ENCODE measurements at regions not wholly inside any gene's neighbourhood (a gene's known extent, or its start where the extent isn't known, plus 50 kb on each side); places are given as distances from the start of the nearest gene placed in this dataset.
A peak's percentile ranks its signal among the peaks of the same experiment; 100 is the strongest.

GRCh38 chr10:3464760-3465405, 292.3 kb upstream of the PITRM1 start:
- Histone ChIP-seq H3K27ac (peak overlapping the region in 19 of 21 experiments; percentile 34 to 97 (median 77)), H3K4me3 (no peak overlapping the region)

GRCh38 chr10:3460420-3461128, 288.0 kb upstream of the PITRM1 start:
- H3K27ac ChIP-seq, result no peak overlapping the region
- no peak overlapping the region for H3K4me3 ChIP-seq

- no peak overlapping the region for H3K4me3 ChIP-seq
- H3K27ac ChIP-seq, result peak overlapping the region in 5 of 21 experiments; percentile 11 to 90 (median 48)
Measured at GRCh38 chr10:3455385-3456334, 283.1 kb upstream of the PITRM1 start.

GRCh38 chr10:3452683-3453361, 280.2 kb upstream of the PITRM1 start:
- H3K27ac ChIP-seq, result peak overlapping the region in 19 of 21 experiments; percentile 27 to 90 (median 64)
- no peak overlapping the region for H3K4me3 ChIP-seq

- H3K4me3 ChIP-seq, result no peak overlapping the region
- H3K27ac ChIP-seq, result peak overlapping the region in 19 of 21 experiments; percentile 27 to 90 (median 64)
Measured at GRCh38 chr10:3452173-3452626, 279.6 kb upstream of the PITRM1 start.

GRCh38 chr10:3451516-3452172, 279.1 kb upstream of the PITRM1 start:
- peak overlapping the region in 17 of 21 experiments; percentile 9 to 90 (median 64) for H3K27ac ChIP-seq
- H3K4me3 ChIP-seq, result no peak overlapping the region

DNA sequence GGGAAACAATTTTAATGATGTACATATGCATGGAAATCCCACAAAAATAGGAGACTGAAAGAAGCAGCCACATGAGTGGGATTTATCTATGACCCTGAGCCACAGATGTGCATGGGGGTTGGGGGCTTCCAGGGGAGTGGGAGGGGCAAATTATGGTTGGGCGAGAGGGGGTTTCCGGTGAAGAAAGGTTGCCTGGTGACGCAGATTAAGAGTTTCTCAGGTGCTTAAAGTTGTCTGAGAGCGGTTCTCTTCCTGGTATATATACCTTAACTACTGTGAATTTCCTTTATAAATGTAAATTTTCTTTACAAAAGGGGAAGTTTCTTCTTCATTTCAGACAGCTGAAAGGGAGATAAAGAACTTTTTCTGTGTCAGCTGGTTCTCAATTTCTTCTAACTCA, 273.6 kb upstream of the PITRM1 start:
- no peak overlapping the region for H3K27ac ChIP-seq
- no peak overlapping the region for H3K4me3 ChIP-seq

DNA sequence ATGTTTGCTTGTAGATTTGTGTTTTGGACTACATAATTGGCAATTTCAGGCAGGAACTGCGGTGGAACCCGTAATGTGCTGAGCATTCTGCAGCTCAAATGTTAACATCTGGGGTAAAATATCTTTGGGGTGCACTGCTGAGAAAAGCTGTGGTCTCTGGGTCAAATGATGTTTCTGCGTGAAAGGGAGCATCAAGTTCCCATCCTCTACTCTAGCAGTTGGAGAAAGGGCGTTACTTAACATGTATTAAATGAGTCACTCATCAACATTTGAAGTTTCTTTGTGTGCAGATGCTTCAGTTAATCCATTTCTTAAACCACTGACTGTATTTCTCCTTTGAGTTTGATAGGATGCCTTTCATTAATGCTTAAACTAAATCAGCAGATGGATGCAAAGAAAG, 273.1 kb upstream of the PITRM1 start:
- no peak overlapping the region for H3K27ac ChIP-seq
- H3K4me3 ChIP-seq, result no peak overlapping the region

- no peak overlapping the region for H3K4me3 ChIP-seq
- H3K27ac ChIP-seq, result no peak overlapping the region
Measured at GRCh38 chr10:3442451-3442990, 269.9 kb upstream of the PITRM1 start.

DNA sequence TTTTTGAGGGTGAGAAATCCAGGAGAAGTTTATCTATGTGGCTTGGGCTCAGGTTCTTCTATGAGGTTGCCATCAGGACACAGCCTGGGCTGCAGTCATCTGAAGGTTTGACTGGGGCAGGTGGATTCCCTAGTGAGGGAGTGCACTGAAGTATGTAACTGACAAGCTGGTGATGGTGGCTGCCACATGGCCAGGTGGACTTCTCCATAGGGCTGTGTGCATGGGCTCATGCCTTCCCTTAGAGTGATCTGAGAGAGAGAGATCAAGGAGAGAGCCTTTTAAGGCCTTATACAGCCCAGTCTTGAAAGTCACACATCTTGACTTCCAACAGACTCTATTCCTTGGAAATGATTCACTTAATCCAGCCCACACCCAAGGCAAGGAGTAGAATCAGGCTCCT, 266.6 kb upstream of the PITRM1 start:
- no peak overlapping the region for H3K27ac ChIP-seq

DNA sequence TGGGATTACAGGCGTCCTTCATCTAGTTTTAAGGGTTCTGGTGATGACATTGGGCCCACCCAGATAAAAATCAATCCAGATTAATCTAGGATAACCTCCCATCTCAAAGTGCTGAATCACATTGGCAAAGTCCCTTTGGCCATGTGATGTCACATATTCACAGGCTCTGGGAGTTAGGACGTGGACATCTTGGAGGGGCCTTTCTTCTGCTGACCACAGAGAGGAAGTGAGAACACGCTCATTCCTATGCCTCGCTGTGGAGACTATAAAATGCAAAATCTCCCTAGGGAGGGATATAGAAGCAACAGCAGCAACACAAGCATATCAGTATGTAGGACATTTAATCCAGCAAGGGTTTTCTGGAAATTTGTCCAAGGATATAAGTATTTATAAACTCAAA, 266.0 kb upstream of the PITRM1 start:
- H3K4me3 ChIP-seq, result no peak overlapping the region
- H3K27ac ChIP-seq, result no peak overlapping the region

More for the DNA sequence above, 266.6 kb upstream of the PITRM1 start:
- H3K4me3 ChIP-seq, result no peak overlapping the region

DNA sequence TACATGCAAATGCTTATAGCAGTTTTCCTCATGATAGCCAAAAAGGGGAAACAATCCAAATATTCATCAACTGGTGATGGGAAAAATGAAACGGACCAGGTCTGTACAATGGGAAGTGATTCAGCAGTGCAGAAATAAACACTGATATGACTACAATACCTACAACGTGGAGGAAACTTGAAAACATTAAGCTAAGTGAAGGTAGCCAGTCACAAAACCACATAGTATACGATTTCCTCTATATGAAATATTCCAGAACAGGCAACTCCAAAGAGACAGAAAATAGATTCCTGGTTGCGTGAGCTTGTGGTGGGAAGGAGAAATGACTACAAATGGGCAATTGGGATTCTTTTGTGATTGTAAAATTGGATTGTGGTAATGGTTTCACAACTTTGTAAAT, 263.1 kb upstream of the PITRM1 start:
- Histone ChIP-seq H3K4me3 (no peak overlapping the region), H3K27ac (peak overlapping the region in 2 of 21 experiments; percentile 1 to 33)

DNA sequence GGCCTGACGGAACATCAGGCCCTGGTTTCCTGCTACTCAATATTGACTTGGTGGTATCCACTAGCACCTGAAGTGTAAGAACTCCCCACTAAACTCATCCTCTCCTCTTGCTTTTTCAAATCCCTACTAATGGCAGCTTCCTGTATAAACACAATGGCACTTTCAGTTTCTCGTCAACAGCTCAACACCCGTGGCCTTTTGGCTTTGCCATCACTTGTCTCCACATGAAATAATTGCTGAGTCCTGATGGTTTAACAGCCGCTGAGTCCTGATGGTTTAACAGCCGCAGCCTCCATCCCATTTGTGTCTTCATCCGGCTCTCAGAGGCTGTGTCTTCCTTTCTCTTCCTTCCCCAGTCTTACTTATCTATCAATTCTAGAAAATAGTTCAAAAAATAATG, 261.4 kb upstream of the PITRM1 start:
- peak overlapping the region in 1 of 21 experiments; percentile 39 for H3K27ac ChIP-seq

DNA sequence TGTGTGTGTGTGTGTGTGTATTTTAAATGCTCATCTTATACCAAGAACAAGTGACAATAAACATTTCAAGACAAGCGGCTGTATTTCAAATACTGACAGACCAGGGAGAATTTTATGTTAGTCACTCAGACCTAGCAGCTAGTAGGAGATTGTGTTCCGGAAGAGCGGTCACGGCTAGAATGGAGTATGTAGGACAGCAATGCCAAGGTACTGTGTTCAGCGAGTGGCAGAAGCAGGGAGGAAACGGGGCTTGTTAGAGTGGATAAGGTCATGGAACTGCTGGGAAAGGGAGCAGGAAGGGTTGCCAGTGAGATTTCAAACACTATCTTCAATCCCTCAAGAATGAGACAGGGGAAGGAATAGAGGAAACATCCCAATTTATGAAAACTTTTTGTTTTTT, 260.5 kb upstream of the PITRM1 start:
- Histone ChIP-seq H3K4me3 (no peak overlapping the region), H3K27ac (no peak overlapping the region)

More for the DNA sequence above, 261.4 kb upstream of the PITRM1 start:
- H3K4me3 ChIP-seq, result no peak overlapping the region

DNA sequence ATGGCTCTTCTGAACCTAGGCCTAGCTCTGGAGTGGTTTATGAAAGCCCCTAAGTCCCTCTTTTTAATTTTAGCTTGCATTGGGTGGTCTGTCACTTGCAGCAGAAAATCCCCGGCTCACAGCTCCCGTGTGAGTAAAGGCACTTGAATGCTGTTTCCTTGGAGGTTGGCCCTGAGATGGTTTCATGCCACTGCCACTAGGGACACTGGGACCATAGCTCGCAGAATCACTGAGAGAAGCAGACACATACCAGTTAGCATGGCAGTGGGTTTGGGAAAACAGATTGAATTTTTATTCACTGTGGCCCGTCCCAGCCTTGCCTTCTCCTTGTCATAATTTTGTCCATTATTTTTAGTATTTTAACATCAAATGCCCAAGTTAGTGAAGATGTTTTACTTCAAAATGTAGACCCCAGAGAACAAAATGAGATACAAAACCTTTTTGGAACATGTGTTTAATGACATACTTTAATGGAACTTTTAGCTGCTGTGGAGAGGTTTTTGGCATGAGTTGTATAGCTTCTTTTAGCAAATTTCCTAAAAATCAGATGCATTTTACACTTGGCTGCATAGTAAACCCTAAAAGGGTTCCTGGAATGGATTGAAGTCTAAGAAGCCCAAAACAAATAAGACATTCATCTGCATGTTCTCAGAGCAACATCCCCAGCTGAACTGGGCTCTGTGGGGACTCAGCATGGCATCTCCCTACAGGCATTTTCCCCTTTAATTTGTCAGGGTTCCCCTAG, 259.7 kb upstream of the PITRM1 start:
- Histone ChIP-seq H3K27ac (no peak overlapping the region), H3K4me3 (no peak overlapping the region)

- peak overlapping the region in 1 of 21 experiments; percentile 12 for H3K27ac ChIP-seq
- no peak overlapping the region for H3K4me3 ChIP-seq
Measured at GRCh38 chr10:3430501-3430900, 257.9 kb upstream of the PITRM1 start.

- Histone ChIP-seq H3K27ac (peak overlapping the region in 1 of 21 experiments; percentile 42), H3K4me3 (no peak overlapping the region)
Measured at GRCh38 chr10:3429676-3430075, 257.1 kb upstream of the PITRM1 start.

DNA sequence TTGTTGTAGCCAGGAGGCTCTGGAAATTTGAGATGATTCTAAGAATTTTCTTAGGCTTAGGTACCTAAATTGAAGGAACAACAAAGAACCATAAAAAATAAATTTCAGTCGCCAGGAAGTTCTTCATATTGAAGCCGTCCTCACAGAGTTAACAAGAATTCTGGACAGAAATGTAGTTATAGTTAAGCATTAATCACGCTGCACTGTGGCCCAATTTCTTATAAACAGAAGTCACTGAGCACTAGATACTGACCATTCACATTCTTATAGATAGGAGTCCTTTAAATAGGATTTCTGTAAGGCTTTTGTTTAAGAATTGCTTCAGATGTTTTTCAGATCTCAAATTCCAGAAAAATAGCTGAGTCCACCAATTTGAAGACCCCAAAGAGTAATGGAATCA, 256.2 kb upstream of the PITRM1 start:
- peak overlapping the region in 1 of 21 experiments; percentile 42 for H3K27ac ChIP-seq
- H3K4me3 ChIP-seq, result no peak overlapping the region

Data from skin epidermis (tissue), 12 donors.